ENCODE measurements at regions not wholly inside any gene's neighbourhood (a gene's known extent, or its start where the extent isn't known, plus 50 kb on each side); places are given as distances from the start of the nearest gene placed in this dataset.

- intact Hi-C loops (cut with micrococcal nuclease; ENCODE audit: unreplicated experiment), result no loop called here
- Histone ChIP-seq H3K4me3 (ENCODE audit: low read depth, low read length, poor library complexity, severe bottlenecking) (no peak overlapping the region), H3K9me2 (ENCODE audit: insufficient read depth, low read length) (no peaks in the 10 kb centered on the region), H3K4me2 (ENCODE audit: low read length) (no peak overlapping the region), H3K9me3 (ENCODE audit: low read length) (0 out of 2 replicates have a peak, but pooled peaks cover 3% of the 10 kb centered on the region), H4K20me1 (ENCODE audit: insufficient read depth, low read length) (no peaks in the 10 kb centered on the region), H3K27ac (ENCODE audit: low read depth, low read length, poor library complexity, severe bottlenecking) (no peak overlapping the region), H3K36me3 (ENCODE audit: insufficient read depth, low read length) (no peaks in the 10 kb centered on the region), H3K79me2 (ENCODE audit: insufficient read depth, low read depth, low read length) (no peaks in the 10 kb centered on the region), H3K4me1 (ENCODE audit: insufficient read depth, low read length, poor library complexity, severe bottlenecking) (peaks cover 6% of the 10 kb centered on the region), H2AFZ (ENCODE audit: low read length) (no peak overlapping the region)
- no peak for DNase-seq (ENCODE audit: low spot score)
- BruUV-seq (replicated peaks), result no TSS peak
- no peak for TF ChIP-seq EZH2phosphoT487 (IDR thresholded peaks at IDR 0.05; ENCODE audit: borderline replicate concordance, low read depth, low read length)
- no peak for TF ChIP-seq CTCF (conservative IDR thresholded peaks at IDR 0.05; ENCODE audit: low read length)
- ChIA-PET CTCF (ENCODE audit: unreplicated experiment) (no interaction called here), POLR2A (interaction anchor here (0.6 kb wide), 1 partner anchor 97 kb away, joined by 3 read pairs; no protein-coding TSS in a partner anchor)
Measured at GRCh38 chr2:11980809-11981208, 234.4 kb downstream of the LPIN1 start.

GRCh38 chr2:11983401-11983800, 237.0 kb downstream of the LPIN1 start:
- BruUV-seq (replicated peaks), result no TSS peak
- Histone ChIP-seq H3K9me2 (ENCODE audit: insufficient read depth, low read length) (no peaks in the 10 kb centered on the region), H4K20me1 (ENCODE audit: insufficient read depth, low read length) (no peaks in the 10 kb centered on the region), H3K4me3 (ENCODE audit: low read depth, low read length, poor library complexity, severe bottlenecking) (no peak overlapping the region), H3K4me1 (ENCODE audit: insufficient read depth, low read length, poor library complexity, severe bottlenecking) (no peaks in the 10 kb centered on the region), H3K79me2 (ENCODE audit: insufficient read depth, low read depth, low read length) (no peaks in the 10 kb centered on the region), H3K9me3 (ENCODE audit: low read length) (no peaks in the 10 kb centered on the region), H2AFZ (ENCODE audit: low read length) (no peak overlapping the region), H3K36me3 (ENCODE audit: insufficient read depth, low read length) (no peaks in the 10 kb centered on the region), H3K27ac (ENCODE audit: low read depth, low read length, poor library complexity, severe bottlenecking) (no peak overlapping the region), H3K4me2 (ENCODE audit: low read length) (no peak overlapping the region)
- intact Hi-C loops (cut with micrococcal nuclease; ENCODE audit: unreplicated experiment), result no loop called here
- POLR2A ChIA-PET, result interaction anchor here (0.6 to 0.7 kb wide), 2 partner anchors 113 to 157 kb away, joined by 3 read pairs; no protein-coding TSS in a partner anchor
- CTCF ChIA-PET (ENCODE audit: unreplicated experiment), result no interaction called here
- DNase-seq (ENCODE audit: low spot score), result no peak
- TF ChIP-seq EZH2phosphoT487 (IDR thresholded peaks at IDR 0.05; ENCODE audit: borderline replicate concordance, low read depth, low read length) (no peak), CTCF (conservative IDR thresholded peaks at IDR 0.05; ENCODE audit: low read length) (no peak)

- no peak overlapping the region for H2AFZ ChIP-seq (ENCODE audit: low read length)
- no peaks in the 10 kb centered on the region for H3K9me2 ChIP-seq (ENCODE audit: insufficient read depth, low read length)
- H4K20me1 ChIP-seq (ENCODE audit: insufficient read depth, low read length), result no peaks in the 10 kb centered on the region
- BruUV-seq (replicated peaks), result no TSS peak
- H3K36me3 ChIP-seq (ENCODE audit: insufficient read depth, low read length), result no peaks in the 10 kb centered on the region
- intact Hi-C loops (cut with micrococcal nuclease; ENCODE audit: unreplicated experiment), result no loop called here
- no peaks in the 10 kb centered on the region for H3K79me2 ChIP-seq (ENCODE audit: insufficient read depth, low read depth, low read length)
- TF ChIP-seq EZH2phosphoT487 (IDR thresholded peaks at IDR 0.05; ENCODE audit: borderline replicate concordance, low read depth, low read length) (no peak), CTCF (conservative IDR thresholded peaks at IDR 0.05; ENCODE audit: low read length) (no peak)
- H3K4me1 ChIP-seq (ENCODE audit: insufficient read depth, low read length, poor library complexity, severe bottlenecking), result no peaks in the 10 kb centered on the region
- no peak overlapping the region for H3K4me2 ChIP-seq (ENCODE audit: low read length)
- H3K9me3 ChIP-seq (ENCODE audit: low read length), result no peaks in the 10 kb centered on the region
- no peak overlapping the region for H3K27ac ChIP-seq (ENCODE audit: low read depth, low read length, poor library complexity, severe bottlenecking)
- H3K4me3 ChIP-seq (ENCODE audit: low read depth, low read length, poor library complexity, severe bottlenecking), result no peak overlapping the region
- ChIA-PET CTCF (ENCODE audit: unreplicated experiment) (no interaction called here), POLR2A (no interaction called here)
- no peak for DNase-seq (ENCODE audit: low spot score)
Measured at GRCh38 chr2:11983870-11984269, 237.4 kb downstream of the LPIN1 start.
